GF-D8 (cell line): ENCODE measurements at regions not wholly inside any gene's neighbourhood (a gene's known extent, or its start where the extent isn't known, plus 50 kb on each side); places are given as distances from the start of the nearest gene placed in this dataset.

ENCODE experiments used
- DNase-seq: peaks from one replicate; lab custom pipeline; 2025; lab: John Stamatoyannopoulos, UW

GRCh38 chr14:100438678-100439592 is 115.8 kb downstream of the SLC25A47 start:
- DNase-seq = no peak

DNA sequence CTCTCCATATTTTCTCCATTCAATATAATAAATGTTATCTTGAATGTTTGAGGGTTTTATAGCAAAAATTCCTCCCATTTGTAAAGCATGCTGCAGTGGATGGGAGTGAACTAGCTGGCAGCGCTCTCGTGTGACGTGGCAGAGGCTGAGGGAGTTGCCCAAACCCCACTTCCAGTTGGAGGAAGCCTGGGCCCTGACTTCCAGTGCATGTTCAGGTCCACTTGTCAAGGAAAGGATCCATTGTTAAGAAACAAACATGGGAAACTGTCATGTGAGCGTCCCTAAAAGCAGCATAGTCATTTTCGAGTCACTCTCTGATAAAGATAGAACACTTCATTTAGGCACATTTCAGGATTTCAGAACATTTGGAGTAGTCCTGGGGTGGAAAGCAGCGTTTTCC is 116.6 kb downstream of the SLC25A47 start:
- DNase-seq = no peak

DNA sequence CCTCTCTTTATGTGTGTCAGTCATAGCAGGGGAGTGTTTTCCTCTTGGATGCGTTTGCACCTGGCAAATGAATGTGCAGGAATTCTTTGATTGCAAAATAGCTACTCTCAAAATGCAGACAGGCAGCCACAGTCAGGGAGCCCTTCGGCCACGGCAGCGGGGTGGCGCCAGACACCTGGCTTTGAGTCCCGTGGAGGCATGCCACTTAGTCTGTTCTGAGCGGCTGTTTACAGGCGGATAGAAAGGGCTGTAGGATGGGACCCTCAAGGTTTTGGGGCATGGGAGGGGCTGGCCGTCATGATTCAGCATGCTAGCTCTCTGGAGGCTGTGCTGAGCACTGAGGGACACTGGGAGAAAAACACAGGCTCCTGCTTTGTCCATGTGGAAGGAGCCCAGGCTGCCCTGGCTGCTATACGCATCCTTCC is 117.1 kb downstream of the SLC25A47 start:
- DNase-seq = no peak

DNA sequence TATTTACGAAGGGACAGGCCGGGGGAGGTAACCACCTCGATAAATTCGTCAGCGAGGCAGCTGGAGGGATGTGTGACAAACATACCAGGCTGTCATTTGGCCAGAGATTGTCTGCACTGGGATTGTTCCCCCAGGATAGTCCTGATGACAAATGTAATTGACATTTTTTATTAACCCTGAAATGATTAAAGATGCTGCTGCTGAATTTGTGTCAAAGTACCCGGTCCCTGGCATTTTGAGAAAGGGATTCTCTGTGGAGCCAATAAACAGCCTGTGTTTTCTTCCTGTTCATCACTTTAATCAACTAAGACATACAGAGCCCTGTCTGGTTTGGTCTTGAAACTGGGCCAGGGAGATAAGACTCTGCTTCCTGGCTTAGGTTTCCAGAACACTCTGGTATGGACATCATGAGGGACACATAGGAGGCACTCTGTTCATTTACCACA is 117.6 kb downstream of the SLC25A47 start:
- no peak for DNase-seq

DNA sequence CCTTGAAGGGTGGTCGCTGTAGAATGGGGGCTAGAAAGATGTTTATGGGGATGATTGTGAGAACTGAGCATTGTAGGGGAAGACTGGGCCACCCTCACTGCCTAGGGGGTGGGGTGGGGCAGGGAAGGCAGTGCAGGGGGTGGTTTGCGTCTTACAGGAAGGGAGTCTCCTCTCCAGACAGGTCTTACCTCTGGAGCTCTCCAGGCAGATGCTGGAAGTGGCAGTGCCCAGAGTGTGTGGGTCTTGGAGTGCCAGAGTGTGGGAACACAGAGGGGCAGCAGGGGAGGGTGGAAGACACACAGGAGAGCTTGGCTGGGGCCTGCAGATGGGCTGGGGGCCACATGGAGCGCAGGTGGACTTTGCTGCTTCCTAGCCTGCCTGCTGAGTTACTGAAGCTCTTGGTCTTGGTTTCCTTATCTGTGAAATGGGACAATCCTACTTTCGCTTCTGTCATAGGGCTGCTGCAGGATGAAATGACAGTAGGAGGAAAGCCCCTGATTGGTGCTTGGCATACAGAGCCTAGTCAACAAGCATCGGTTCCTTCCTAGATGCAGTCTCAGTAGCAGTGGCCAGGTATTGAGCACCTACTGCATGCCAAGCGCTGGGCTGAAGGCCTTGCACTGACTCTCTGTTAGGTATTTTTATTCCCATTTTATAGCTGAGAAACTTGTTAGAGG is 118.3 kb downstream of the SLC25A47 start:
- no peak for DNase-seq

GRCh38 chr14:100442036-100442435 is 118.9 kb downstream of the SLC25A47 start:
- DNase-seq = no peak

DNA sequence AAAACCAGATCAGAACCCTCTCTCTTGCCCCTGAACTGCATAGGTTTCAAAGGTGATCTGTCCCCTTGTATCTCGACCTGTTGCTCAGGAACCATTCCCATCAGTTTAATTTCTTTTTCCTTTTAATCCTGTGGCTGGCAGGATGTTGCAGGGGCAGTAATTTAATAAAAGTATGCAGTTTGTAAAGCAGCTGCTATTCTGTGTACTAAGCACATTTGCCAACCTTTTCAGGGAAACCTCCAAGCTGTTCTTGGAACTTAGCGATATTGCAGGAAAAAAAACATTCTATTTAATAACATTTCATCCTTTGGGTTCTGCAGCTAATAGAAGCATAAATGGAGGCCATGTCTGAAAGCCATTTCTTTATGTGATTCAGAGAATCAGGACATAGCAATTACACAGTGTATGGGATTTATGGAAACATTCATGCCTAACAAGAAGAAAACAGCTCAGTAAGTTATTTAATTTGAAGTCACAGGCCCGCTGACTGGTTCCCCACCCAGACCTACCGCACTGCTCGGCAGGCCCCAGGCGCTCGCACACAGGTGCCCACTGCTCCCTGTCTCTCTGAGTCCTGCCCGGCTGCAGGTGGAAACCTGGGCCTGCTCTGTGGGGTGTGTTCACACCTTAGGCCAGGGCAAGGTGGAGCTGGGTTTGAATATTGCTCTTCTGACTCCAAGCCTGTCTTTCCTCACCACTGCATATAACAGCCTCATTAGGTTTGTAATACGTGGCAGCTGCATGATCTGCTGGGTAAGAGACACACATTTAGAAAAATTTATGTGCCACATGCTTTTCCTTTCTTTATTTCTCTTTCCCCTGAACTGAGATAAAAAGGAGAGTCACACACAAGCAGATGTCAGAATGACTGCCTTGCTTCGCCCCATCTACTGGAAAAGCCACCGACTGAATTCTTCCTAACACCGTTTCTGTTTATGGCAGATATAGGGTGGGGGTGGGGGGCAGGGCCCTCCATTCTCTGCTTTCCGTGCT is 119.7 kb downstream of the SLC25A47 start:
- no peak for DNase-seq

- DNase-seq = no peak
These were observed 120.5 kb downstream of the SLC25A47 start for GRCh38 chr14:100443603-100444002.

- no peak for DNase-seq
These were observed 122.4 kb downstream of the SLC25A47 start for GRCh38 chr14:100445436-100446088.

DNA sequence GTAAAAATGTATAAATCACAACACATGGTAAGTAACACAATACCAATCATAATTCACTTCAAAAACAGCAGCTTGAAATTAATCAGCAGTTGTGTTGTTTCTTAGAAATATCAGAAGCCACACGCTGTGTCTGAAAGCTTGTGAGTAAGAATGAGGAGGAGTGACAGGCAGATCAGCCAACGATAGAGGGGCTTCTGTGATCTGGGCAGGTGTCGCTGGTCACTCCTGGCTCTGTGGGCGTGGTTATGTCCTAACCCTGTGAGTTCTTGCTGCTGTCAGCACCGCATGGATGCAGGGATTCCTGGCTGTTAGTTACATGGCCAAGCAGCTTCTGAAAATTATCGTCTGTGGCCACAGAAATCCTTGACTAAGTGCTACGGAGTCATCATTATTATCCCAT is 123.4 kb downstream of the SLC25A47 start:
- no peak for DNase-seq

GRCh38 chr14:100448376-100448775 is 125.2 kb downstream of the SLC25A47 start:
- no peak for DNase-seq

DNA sequence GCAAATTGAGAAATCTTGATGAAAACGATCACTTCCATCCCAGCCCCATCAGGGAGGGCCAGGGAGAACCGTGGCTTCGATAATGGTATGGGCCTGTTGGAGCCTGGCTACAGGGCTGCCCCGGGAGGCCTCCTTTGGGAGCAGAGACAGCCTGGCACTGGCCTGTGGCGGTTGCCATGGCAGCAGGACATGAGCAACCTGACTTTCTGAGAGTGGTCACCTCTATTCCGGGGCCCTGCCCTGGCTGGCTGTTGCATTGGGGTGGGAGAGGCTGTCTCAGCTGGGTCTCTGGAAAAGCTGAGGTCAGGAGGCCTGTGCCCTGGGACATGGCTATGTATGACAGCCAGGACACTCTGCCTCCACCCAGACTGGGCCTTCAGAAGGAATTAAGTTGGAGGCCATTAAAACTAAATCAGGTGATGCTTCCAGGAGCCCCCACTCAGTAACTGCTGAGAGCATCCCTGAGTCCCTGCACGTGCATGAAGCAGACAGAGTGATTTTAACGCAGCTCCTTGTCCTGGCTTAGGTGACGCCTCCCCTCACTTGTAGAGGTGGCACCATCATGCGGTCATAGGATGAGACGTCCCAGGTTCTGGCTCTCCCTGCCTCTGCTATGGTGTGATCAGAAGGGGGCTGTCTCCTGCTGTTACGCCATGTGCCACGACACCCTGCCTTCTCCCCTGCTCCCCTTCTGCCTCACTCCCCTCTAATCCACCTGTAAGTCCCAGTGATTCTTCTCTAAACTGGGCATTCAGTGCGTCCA is 126.3 kb downstream of the SLC25A47 start:
- no peak for DNase-seq

GRCh38 chr14:100450049-100450448 is 126.9 kb downstream of the SLC25A47 start:
- DNase-seq = no peak

DNA sequence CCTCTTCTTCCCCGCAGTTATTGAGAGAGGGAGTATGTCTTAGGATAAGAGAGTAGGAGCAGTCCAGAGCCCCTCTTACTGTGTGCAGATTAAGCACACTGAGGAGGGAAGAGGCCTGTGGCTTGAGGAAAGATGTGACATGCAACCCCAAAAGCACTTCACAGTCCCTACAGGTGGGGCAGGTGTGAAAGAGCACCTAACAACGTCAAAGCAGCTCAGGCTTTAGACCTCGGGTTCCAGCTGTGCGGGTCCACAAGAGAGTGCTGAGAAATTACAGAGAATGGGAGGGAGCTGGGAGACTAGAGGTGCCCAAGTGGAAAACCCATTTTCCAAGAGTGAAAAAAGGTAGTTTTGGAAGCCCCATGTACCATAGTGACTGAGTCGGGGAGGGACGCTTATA is 127.6 kb downstream of the SLC25A47 start:
- DNase-seq = no peak

- DNase-seq = no peak
These were observed 128.1 kb downstream of the SLC25A47 start for GRCh38 chr14:100451264-100451663.

DNA sequence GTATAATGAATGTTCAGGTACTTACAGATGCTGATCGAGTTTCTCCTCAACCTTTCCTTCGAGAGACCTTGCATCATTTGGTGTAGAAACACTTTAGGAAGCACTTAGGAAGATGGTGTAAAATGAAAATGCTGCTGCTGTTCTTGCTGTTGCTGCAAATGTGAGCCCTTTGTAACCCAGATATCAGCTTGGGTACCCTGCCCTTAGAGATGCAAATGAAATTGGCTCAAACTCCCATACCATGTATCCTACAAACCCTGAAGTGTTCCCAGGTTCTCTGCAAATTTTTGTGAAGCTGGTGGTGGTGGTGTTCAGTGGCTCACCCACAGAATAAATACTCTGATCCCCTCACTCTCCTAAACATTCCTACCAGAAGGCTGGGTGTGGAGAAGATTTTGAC is 130.8 kb downstream of the SLC25A47 start:
- no peak for DNase-seq

GRCh38 chr14:100454437-100454836 is 131.3 kb downstream of the SLC25A47 start:
- no peak for DNase-seq

DNA sequence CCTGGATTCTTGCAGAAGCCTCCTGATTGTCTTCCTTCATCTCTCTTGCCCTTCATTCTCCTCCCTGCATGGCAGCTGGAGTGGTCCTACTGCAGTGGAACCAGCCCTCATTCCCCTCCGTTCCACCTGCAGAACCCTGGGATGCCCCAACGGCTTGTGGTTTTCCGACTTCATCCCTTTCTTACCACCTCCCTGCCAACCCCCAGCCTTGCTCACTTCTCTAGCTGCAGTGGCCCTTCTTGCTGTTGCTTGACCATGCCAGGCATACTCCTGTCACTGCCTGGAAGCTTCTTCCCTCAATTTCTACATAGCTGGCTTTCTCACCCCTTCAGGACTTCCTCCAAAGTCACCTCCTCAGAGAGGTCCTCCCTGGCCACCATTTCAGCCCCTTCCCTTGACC is 123.3 kb downstream of the BEGAIN start:
- no peak for DNase-seq

DNA sequence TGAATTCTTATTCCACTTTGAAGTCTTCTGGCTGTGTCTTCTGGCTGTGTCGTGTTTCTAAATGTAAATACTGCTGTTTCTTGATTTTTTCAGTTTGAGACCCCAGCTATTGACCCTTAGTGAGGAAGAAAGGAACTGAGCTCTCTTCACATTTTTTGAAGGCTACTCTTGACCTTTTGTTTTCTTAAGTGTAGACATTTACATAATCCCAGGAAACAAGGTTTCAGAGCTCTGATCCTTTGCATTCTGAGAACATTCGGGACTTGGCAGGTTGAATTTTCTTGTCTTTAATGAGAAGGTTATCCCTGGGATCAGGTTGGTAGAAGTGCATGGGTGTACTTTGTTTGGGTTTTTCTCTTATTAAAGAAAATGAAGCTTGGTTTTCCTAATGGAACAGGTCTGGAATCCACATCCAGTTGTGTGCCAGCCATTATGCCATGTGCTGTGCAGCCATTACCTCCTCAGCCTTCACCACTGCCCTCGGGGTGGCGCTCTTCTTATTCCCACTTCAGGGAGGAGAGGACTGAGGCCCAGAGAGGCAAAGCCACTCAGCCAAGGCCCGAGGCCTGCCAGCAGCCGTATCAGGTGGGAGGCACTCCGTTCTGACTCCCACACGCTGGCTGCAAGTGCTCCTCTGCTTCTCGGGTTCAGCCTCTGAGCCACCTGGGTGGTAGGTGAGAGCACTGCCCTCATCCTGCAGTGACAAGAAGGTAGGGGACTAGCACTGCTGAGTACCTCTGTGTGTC is 120.9 kb downstream of the BEGAIN start:
- DNase-seq = no peak
